GM10248 (cell line): ENCODE measurements at regions not wholly inside any gene's neighbourhood (a gene's known extent, or its start where the extent isn't known, plus 50 kb on each side); places are given as distances from the start of the nearest gene placed in this dataset.

Source experiments
- CTCF ChIA-PET: fragments of 300-600 bp; sonication (Branson Sonifier 250); formaldehyde crosslinking; extraction: SDS; loops from one replicate; lab custom pipeline; 2021; ENCODE audit warnings: antibody characterized with exemption; lab: Yijun Ruan, JAX
- POLR2A ChIA-PET: fragments of 350-650 bp; sonication (Branson Sonifier 250); formaldehyde crosslinking; extraction: SDS; loops from one replicate; lab custom pipeline; 2020; ENCODE audit warnings: antibody characterized with exemption; lab: Yijun Ruan, JAX
- DNase-seq: peaks from one replicate; pipeline ENCODE4 v3.0.0; 2012; ENCODE audit errors: extremely low spot score
- TF ChIP-seq, protein P1 (sequence below): IDR thresholded peaks from 2 replicates; pipeline ENCODE4 v1.5.1; 2012; ENCODE audit warnings: mild to moderate bottlenecking, low read depth; ENCODE audit errors: extremely low read depth, missing control alignments, control extremely low read depth

DNA sequence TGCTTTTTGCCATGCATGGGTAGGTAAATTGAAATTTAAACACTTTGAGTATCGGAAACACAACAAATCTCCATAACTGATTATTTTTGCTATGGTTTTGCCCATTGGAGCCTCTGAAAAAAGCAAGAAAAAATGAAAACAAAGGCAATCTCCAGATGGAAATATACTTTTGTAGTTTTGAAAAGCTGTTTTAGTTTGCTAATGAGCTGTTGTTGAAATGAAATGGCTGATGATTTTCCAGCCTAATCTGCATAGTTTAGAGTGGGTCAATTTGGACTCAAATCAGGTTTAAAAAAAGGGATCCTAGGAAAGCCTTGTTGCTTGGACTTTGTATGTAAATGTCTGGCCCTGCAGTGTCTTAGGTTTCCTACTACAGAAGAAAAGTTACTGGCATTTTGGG is 285.8 kb downstream of the CAAP1 start:
- POLR2A ChIA-PET, result no interaction called here

DNA sequence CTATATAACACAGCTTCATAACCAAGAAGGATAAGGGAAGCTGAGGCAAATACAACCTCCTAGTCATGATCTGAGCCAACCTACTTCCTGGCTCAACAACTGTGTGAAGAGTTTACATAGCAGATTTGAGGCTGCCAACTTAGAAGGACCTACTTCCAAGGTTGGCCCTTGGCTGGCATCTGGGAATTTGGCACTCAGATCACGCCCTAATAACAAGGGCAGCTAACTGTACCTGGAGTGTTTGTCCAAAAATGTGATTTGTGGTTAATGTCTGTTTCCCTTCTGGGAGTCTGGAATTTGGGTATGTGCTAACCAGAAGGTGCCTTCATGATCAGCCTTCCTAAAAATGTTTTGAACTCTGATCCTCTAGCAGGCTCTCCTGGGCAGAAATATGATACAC is 287.2 kb downstream of the CAAP1 start:
- DNase-seq, result no peak
- ChIA-PET CTCF (no interaction called here), POLR2A (no interaction called here)
- TF ChIP-seq, protein P1, sequence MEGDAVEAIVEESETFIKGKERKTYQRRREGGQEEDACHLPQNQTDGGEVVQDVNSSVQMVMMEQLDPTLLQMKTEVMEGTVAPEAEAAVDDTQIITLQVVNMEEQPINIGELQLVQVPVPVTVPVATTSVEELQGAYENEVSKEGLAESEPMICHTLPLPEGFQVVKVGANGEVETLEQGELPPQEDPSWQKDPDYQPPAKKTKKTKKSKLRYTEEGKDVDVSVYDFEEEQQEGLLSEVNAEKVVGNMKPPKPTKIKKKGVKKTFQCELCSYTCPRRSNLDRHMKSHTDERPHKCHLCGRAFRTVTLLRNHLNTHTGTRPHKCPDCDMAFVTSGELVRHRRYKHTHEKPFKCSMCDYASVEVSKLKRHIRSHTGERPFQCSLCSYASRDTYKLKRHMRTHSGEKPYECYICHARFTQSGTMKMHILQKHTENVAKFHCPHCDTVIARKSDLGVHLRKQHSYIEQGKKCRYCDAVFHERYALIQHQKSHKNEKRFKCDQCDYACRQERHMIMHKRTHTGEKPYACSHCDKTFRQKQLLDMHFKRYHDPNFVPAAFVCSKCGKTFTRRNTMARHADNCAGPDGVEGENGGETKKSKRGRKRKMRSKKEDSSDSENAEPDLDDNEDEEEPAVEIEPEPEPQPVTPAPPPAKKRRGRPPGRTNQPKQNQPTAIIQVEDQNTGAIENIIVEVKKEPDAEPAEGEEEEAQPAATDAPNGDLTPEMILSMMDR, result no peak

More for the DNA sequence above, 285.8 kb downstream of the CAAP1 start:
- CTCF ChIA-PET, result interaction anchor here (2.1 kb wide), 1 partner anchor 9 kb away, joined by 4 read pairs; no protein-coding TSS in a partner anchor
- DNase-seq, result no peak
- TF ChIP-seq, protein P1, result no peak

DNA sequence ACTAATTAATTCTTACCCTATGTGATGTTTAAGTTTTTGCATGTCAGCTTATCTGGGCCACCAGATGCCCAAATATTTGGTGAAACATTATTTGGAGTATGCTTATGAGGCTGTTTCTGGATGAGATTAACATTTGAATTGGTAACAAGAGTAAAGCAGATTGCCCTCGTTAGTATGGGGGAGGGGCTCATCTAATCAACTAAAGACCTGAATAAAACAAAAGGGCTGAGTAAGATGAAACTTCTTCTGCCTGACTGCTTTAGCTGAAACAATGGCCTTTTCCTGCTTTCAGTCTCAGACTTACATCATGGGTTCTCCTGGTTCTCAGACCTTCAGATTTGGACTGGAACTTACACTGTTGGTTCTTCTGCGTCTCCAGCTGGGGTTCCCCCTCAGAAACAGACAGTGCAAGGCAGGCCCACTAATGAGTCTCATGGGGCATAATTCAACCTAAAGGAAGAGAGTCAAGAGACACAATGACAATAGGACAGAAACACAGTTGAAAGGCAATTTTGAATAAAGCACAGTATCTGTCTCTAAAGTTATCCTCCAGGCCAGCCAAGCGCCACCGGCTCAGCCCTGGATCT is 288.4 kb downstream of the CAAP1 start:
- no peak for DNase-seq
- ChIA-PET CTCF (no interaction called here), POLR2A (no interaction called here)
- TF ChIP-seq, protein P1, result no peak

DNA sequence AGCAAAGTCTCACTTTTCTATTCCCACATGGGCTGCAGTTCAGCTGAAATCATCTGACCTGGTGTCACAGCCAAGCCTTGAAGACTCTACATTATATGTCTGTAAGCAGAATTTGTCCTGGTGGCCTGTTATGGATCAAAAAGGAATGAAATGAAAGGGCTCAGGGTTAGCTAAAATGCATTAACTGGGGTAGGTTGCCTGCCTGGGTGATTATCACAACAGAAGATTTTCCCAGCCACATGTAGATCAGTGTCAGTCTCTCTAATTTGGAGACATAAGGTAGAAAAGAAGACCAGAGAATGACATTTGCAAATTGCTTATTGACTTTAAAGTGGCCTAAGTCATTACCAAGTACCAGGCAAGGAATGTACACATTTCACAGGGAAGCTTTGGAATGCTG is 289.0 kb downstream of the CAAP1 start:
- ChIA-PET POLR2A (no interaction called here), CTCF (no interaction called here)
- TF ChIP-seq, protein P1, result no peak
- DNase-seq, result no peak

DNA sequence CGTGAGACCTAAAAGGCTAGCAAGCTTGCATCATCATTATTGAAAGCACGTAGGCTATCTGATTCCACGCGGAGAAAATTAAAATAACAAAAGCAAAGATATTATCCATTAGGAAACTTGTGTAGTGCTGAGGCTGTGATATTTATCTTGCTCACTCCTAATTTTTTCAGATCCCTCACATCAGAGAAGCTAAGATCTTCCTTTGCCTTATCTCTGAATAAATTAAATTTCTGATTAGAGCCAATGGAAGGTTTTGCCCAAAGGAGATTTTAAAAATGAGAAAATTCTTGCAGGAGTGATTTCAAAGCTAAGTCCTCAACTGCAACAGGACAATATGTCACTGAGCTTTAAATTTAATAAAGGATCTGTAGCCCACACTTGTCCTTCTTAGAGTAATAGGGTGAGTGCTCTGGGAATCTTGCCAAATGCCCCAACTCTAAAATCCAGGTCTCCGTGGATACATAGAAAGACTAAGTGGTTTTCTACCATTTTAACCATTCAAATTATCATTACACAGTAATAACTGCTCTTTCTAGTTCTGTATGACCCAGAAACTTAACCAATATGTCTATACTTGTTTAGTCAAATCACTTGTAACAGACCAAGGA is 295.0 kb downstream of the CAAP1 start:
- POLR2A ChIA-PET, result no interaction called here
- no peak for DNase-seq
- TF ChIP-seq, protein P1, result no peak
- CTCF ChIA-PET, result interaction anchor here (1.8 to 1.9 kb wide), 2 partner anchors 10 to 16 kb away, joined by 4 read pairs; no protein-coding TSS in a partner anchor

DNA sequence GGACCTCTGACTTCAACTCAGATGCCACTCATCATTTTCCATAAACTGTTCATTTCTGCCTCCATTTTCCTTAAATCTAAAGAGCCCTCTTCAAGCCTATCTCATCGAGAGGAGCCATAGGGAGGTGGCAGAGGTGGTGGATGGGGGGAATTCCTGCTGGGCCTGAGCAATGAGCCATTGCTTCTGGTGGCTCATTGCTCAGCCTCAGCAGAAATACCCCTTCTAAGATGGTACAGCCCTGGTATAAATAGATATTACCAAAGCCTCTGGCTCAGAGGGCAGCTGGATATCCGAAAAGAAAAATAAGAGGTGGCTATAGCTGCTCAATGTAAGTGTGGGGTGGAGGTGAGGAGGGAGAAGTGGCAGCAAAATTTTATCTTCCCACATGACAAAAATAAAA is 313.5 kb downstream of the CAAP1 start:
- TF ChIP-seq, protein P1, result no peak
- ChIA-PET POLR2A (no interaction called here), CTCF (no interaction called here)
- DNase-seq, result no peak
